ENCODE measurements at regions not wholly inside any gene's neighbourhood (a gene's known extent, or its start where the extent isn't known, plus 50 kb on each side); places are given as distances from the start of the nearest gene placed in this dataset.

DNA sequence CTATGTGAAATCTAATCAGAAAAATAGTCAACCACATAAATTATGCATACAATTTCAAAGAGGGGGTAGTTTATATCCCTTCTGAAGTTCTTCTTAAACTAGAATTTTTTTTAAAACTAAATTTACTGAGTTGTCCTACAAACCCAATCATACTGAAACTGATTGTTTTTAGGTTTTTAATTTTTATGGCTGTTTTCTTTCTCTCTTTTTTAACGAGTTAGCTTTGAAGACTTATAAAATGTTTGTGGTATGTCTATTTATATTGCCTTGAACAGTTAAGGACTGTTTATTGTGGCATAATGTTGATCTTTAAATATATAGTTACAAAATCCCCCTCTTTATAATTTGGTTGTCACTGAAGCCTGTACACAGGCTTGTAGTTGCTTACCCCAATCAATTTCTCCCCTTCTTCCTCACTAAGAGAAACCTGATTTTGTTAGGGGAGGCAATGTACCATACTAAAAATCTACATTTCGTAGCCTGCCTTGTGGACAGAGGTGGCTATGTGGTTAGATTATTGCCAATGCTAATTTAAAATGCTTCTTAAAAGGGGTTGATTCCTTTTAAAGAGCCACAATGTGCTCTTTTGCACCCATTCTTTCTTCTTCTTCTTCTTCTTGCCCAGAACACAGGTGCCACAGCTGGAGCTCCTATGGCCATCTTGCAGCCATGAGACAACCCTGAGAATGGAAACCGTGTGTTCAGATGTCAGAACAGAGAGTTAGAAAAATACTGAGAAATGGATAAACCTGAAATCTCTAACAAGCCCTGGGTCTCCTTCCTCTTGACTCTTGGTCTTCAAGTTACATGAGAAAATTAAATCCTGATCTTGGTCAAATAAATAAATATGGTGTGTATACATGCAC, 102.7 kb upstream of the ZNF827 start:
- intact Hi-C loops (cut with DNase I) = no loop called here
- ATAC-seq (ENCODE audit: poor library complexity) (no peak), DNase-seq (no peak)

DNA sequence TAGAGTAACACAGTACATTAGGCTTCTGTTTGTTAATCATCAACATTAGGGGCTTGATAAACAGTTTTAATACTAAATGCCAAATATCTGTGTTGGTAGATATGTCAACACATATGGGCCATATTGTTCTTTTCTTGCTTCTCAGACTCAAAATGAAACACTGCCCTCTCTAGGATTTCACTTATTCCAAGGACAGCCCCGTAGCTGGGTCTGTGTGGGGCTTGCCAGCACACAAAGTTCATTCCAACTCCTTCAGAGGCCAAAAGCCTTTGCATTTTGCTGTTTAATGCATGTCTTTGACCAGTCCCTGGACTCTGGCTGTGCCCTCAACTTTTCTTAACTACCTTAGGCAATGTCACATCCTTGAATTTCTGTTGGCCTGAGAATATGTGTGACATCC, 102.0 kb upstream of the ZNF827 start:
- ATAC-seq (ENCODE audit: poor library complexity) = no peak
- no peak for DNase-seq
- intact Hi-C loops (cut with DNase I) = no loop called here

DNA sequence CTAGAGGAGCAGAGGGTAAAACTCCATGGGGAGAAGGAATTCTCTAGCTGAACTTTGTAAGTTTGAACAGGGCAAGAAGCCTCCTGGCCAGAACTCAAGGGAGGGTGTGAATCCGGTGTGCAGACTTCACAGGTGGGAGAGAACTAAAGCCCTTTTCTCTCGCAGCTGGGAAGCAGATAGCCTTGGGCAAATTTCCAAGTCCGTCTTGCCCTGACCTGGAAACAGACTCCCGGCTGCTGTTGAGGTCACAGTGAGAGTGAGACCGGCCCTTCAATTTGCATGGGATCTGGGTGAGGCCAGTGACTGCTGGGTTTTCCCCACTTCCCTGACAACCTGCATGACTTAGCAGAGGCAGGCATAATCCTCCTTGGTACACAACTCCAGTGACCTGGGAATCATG, 94.5 kb upstream of the ZNF827 start:
- intact Hi-C loops (cut with DNase I) = no loop called here
- no peak for DNase-seq

DNA sequence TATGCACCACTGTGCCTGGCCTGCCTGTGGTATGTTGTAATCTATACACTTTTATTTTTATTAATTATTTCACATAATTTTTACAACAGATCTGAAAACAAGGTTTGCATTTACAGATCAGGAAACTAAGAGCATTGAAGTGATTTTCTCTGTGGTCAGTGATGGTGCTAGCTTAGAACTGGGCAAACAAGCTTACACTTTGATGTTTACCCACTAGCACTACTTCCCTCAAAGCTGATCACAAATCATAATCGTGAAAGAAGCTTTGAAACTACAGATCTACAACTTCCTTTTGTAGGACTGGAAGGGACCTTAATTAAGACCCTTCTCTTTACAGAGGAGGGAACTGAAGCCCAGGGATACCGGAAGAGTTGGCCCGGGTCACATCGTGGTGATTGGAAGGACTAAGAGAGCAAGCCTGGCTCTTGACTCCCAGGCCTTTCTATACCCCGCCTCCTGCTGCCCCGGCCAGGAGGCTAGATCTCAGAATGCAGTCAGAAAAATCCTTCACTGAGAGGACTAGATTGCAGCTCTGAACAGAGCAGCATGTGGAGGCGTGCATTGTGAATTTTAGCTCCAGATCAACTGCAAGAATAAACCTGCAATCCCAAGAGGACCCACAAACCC, 93.7 kb upstream of the ZNF827 start:
- no peak for ATAC-seq (ENCODE audit: poor library complexity)
- no peak for DNase-seq
- intact Hi-C loops (cut with DNase I) = no loop called here

More for the DNA sequence above, 94.5 kb upstream of the ZNF827 start:
- ATAC-seq (ENCODE audit: poor library complexity) = no peak

DNA sequence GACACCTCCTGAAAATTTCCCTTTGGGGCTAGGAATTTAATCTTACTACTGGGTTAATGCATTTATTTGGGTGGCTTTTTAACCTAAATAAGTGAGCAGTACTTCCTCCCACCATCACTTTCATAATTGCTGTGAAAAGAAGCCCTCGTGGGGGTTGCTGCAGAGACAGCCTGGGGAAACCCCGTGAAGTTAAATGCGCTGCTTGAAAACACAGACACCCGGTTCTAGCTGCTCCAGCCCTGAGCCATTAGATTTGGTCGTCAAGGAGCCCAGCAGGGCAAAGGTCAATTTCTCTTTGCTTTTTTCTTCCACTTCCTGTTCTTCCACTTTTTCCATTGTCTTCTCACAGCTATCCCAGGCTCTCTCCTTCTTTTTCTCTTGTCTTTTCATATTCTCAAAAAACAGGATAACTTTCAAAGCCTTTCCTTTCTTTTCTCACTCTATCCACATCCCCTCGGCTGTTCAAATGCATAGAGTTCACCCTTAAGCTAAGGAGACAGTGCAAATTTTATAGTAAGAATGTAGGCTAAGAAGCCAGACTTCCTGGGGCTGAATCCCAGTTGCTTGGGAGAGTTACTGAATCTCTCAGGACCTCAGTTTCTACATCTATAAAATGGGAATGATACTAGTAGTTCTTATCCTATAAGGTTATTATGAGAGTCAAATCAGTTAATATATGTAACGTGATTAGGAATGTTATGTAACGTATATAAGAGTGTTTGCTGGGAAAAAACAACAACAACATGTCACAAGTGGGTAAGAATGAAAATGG, 91.5 kb upstream of the ZNF827 start:
- no peak for DNase-seq
- intact Hi-C loops (cut with DNase I) = no loop called here
- no peak for ATAC-seq (ENCODE audit: poor library complexity)

DNA sequence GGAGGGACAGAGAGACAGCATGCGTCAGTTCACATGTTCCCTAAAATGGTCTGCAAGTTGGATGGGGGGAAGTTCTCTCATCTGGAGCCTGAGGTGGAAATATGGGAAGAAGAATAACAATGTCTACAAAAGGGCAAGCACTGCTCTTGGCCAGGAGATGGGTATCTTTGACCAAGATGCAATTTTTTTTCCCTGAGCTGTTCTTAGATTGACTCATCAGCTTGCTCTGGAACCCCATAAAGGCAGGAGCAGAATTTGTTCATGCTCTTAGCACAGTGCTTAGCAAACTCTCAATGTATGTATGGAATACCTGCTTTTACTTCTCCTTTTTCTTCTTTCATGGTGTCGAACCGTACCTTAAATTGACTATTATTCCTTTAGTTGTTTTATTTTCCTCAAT, 90.5 kb upstream of the ZNF827 start:
- DNase-seq = no peak
- intact Hi-C loops (cut with DNase I) = no loop called here
- ATAC-seq (ENCODE audit: poor library complexity) = no peak

DNA sequence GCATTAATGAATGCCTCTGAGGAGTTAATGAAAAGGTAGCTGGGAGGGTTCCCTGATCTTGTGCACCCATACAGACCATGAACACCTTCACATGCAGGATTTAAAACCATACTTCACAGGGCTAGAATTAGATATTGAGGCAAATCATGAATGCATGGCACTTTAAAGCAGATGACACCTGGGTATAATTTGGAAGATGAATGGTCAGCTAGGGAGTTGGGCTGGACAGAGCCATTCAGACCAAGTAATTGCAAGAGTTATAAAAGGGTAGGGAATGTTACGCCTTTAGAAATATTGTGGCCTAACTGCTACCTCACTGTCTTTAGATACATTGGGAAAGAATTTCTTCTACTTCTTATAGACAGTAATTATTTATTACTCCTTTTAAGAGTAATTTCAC, 89.1 kb upstream of the ZNF827 start:
- DNase-seq = no peak
- intact Hi-C loops (cut with DNase I) = no loop called here
- no peak for ATAC-seq (ENCODE audit: poor library complexity)

DNA sequence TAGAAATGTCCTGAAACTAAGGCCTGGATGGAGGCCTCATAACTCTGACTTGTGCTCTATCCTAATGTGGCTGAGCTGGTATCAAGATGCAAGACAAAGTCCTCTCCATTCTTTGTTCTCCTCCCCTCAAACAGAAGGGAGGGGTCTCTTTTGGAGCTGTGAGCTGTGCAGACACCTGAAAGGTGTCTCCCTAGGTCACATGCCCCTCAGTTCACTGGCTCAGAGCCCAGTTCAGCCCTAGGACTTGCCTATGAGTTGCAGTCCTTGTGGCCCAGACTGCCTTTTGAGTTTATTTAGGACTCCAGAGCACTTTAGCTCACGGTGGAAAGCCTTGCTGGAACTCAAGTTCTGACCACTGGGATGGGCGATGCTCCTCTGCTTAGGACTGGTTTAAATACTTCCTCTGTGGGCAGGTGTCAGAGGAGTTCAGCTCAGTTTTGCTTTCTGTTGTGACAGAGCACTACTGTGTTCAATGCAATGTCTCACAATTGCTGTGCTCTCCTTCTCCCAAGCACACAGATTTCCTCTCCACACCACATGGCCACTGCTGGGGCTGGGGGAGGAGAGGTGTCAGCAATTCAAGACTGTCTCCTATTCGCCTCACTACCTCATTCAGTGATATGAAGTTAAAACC, 84.8 kb upstream of the ZNF827 start:
- intact Hi-C loops (cut with DNase I) = no loop called here
- DNase-seq (no peak), ATAC-seq (ENCODE audit: poor library complexity) (no peak)

DNA sequence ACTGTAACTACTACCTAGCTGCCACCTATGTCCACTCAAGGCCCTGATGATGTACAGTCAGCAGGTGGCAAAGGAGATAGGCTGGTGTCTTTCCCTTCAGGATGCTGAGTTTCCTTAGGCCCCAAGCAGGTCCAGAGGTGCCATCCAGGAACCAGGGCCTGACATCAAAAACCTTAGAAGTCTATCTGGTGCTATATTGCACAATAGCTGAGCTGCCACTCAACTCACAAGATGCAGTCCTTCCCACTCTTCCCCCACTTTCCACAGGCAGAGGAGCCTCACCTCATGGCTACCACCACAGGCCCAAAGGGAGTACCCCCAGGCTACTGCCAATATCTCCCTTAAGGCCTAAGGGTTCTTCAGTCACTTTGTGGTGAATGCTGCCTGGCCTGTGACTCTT, 83.9 kb upstream of the ZNF827 start:
- DNase-seq (no peak), ATAC-seq (ENCODE audit: poor library complexity) (no peak)
- intact Hi-C loops (cut with DNase I) = no loop called here

DNA sequence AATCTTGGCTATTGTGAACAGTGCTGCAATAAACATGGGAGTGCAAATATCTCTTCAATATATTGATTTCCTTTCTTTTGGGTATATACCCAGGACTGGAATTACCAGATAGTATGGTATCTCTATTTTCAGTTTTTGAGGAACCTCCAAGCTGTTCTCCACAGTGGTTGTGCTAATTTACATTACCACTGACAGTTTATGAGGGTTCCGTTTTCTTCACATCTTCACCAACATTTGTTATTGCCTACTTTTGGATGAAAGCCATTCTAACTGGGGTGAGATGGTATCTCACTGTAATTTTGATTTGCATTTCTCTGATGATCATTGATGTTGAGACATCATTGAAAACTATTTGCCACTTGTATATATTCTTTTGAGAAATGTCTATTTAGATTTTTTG, 79.6 kb upstream of the ZNF827 start:
- intact Hi-C loops (cut with DNase I) = no loop called here
- no peak for ATAC-seq (ENCODE audit: poor library complexity)

DNA sequence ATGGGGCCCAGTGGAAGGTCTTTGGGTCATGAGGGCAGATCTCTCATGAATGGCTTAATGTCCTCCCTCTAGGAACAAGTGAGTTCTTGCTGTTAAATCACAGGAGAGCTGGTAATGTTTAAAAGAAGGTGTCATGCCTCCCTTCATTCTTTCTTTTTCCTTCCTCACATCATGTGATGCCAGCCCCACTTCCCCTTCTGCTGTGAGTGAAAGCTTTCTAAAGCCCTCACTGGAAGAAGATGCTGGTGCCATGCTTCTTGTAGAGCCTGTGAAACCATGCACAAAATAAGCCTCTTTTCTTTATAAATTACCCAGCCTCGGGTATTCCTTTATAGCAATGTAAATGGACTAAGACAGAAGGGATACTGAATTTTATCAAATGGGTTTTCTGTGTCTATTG, 66.1 kb upstream of the ZNF827 start:
- ATAC-seq (ENCODE audit: poor library complexity) = no peak
- no peak for DNase-seq
- intact Hi-C loops (cut with DNase I) = no loop called here

More for the DNA sequence above, 79.6 kb upstream of the ZNF827 start:
- DNase-seq = no peak

DNA sequence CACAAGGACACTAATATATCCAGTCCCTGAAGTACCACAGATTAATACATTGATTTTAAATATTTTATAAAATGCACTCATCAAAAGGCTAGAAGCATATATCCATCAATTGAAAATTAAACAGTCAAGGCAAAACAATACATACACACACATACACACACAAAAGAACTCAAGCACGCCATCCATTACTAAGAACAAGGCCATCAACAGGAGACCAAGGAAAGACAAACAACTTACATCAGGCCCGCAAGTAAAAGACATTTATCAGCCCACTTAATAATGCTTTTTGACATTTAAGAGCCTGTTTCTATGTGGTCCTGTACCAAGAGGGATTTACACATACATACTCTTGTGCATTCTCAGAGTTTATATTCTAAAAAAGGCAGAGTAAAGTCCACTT, 50.0 kb upstream of the ZNF827 start:
- DNase-seq = no peak
- intact Hi-C loops (cut with DNase I) = no loop called here
- ATAC-seq (ENCODE audit: poor library complexity) = no peak

Measured in Right ventricle myocardium superior (tissue), 1 donor.